ENCODE measurements at regions not wholly inside any gene's neighbourhood (a gene's known extent, or its start where the extent isn't known, plus 50 kb on each side); places are given as distances from the start of the nearest gene placed in this dataset.

DNA sequence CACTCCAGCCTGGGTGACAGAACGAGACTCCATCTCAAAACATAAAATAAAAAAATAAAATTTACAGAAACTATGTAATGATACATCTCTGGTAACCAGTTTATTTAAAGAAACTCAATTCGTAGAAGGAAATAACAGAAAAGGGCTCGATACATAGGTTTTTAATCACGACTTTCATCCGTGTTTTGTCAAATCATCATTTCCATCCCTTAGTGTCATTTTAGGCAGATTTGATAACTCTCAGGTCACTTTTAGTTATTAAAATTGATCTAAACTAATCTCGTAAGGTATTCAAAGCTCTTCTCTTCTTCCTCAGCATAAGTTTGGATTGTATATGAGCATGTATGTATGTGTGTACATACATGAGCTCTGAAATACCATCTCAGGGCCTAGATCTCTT is 59.3 kb upstream of the SPTBN1 start:
- TF ChIP-seq, protein P1, sequence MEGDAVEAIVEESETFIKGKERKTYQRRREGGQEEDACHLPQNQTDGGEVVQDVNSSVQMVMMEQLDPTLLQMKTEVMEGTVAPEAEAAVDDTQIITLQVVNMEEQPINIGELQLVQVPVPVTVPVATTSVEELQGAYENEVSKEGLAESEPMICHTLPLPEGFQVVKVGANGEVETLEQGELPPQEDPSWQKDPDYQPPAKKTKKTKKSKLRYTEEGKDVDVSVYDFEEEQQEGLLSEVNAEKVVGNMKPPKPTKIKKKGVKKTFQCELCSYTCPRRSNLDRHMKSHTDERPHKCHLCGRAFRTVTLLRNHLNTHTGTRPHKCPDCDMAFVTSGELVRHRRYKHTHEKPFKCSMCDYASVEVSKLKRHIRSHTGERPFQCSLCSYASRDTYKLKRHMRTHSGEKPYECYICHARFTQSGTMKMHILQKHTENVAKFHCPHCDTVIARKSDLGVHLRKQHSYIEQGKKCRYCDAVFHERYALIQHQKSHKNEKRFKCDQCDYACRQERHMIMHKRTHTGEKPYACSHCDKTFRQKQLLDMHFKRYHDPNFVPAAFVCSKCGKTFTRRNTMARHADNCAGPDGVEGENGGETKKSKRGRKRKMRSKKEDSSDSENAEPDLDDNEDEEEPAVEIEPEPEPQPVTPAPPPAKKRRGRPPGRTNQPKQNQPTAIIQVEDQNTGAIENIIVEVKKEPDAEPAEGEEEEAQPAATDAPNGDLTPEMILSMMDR (IDR thresholded peaks at IDR 0.05), result no peak
- TF ChIP-seq POLR2A (IDR thresholded peaks at IDR 0.05) (no peak), EP300 (IDR thresholded peaks at IDR 0.05) (no peak)

Measured in sigmoid colon (tissue), 4 donors.